UCSD-AML1 (cell line): ENCODE measurements at regions not wholly inside any gene's neighbourhood (a gene's known extent, or its start where the extent isn't known, plus 50 kb on each side); places are given as distances from the start of the nearest gene placed in this dataset.

Source experiments
- DNase-seq: peaks from one replicate; lab custom pipeline; 2025; ENCODE audit not compliant: unreplicated experiment; lab: John Stamatoyannopoulos, UW

GRCh38 chr7:136049818-136050461 is 72.8 kb upstream of the MTPN start:
- no peak for DNase-seq

- DNase-seq: no peak
These were observed 72.0 kb upstream of the MTPN start for GRCh38 chr7:136049117-136049516.

GRCh38 chr7:136046548-136046947 is 69.4 kb upstream of the MTPN start:
- DNase-seq: no peak

- DNase-seq: no peak
These were observed 68.8 kb upstream of the MTPN start for GRCh38 chr7:136045992-136046391.

- DNase-seq: no peak
These were observed 68.0 kb upstream of the MTPN start for GRCh38 chr7:136045181-136045580.

GRCh38 chr7:136039577-136040345 is 62.6 kb upstream of the MTPN start:
- no peak for DNase-seq

- no peak for DNase-seq
These were observed 59.2 kb upstream of the MTPN start for GRCh38 chr7:136036336-136036735.

GRCh38 chr7:136034132-136034531 is 57.0 kb upstream of the MTPN start:
- DNase-seq: no peak

GRCh38 chr7:136033413-136034031 is 56.4 kb upstream of the MTPN start:
- no peak for DNase-seq

GRCh38 chr7:136030867-136031318 is 53.7 kb upstream of the MTPN start:
- no peak for DNase-seq

- DNase-seq: no peak
These were observed 53.2 kb upstream of the MTPN start for GRCh38 chr7:136030330-136030729.

- no peak for DNase-seq
These were observed 50.0 kb upstream of the MTPN start for GRCh38 chr7:136027160-136027559.
